ENCODE measurements at regions not wholly inside any gene's neighbourhood (a gene's known extent, or its start where the extent isn't known, plus 50 kb on each side); places are given as distances from the start of the nearest gene placed in this dataset.

DNA sequence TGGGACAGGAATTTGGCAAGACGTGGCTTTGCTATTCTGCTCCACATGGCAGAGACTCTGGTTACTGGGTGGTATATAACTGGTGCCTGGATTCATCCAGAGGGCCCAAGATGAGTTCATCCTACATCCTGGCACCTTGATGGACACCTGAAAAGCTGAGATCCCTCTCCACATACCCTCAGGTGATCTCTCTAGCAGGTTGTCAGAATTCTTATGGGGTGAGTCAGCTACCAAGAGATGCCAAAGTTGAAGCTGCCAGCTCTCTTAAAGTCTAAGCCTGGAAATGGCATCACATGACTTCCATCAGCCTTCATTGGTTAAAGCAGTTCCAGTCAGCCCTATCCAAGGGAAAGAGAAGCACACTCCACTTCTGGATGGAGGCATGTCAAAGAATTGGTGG lies 300.7 kb upstream of the SEL1L start:
- WGBS, 2 donors = 73 to 88% methylated on average over 1 of the region's 1 CpG
- Histone ChIP-seq H3K9me3 (no peaks in the 10 kb centered on the region), H3K27ac (no peak overlapping the region), H3K4me1 (no peaks in the 10 kb centered on the region), H3K27me3 (no peaks in the 10 kb centered on the region), H3K4me3 (replicated peaks in 1 of 3) (no peak overlapping the region), H3K36me3 (no peaks in the 10 kb centered on the region)
- TF ChIP-seq, protein P1, sequence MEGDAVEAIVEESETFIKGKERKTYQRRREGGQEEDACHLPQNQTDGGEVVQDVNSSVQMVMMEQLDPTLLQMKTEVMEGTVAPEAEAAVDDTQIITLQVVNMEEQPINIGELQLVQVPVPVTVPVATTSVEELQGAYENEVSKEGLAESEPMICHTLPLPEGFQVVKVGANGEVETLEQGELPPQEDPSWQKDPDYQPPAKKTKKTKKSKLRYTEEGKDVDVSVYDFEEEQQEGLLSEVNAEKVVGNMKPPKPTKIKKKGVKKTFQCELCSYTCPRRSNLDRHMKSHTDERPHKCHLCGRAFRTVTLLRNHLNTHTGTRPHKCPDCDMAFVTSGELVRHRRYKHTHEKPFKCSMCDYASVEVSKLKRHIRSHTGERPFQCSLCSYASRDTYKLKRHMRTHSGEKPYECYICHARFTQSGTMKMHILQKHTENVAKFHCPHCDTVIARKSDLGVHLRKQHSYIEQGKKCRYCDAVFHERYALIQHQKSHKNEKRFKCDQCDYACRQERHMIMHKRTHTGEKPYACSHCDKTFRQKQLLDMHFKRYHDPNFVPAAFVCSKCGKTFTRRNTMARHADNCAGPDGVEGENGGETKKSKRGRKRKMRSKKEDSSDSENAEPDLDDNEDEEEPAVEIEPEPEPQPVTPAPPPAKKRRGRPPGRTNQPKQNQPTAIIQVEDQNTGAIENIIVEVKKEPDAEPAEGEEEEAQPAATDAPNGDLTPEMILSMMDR (IDR thresholded peaks at IDR 0.05) = no peak
- TF ChIP-seq POLR2A (IDR thresholded peaks at IDR 0.05) = no peak
- intact Hi-C loops (cut with DNase I) = no loop called here
- DNase-seq = peak; percentile 4 to 25

GRCh38 chr14:81837304-81837703 lies 303.7 kb upstream of the SEL1L start:
- H3K4me1 ChIP-seq = peaks cover 0 to 6% of the 10 kb centered on the region in 2 donors
- WGBS, 2 donors = 89 to 92% methylated on average over 4 of the region's 4 CpGs

GRCh38 chr14:81839056-81839455 lies 305.4 kb upstream of the SEL1L start:
- H3K27me3 ChIP-seq = no peaks in the 10 kb centered on the region
- intact Hi-C loops (cut with DNase I) = no loop called here
- no peak for DNase-seq
- H3K9me3 ChIP-seq = no peaks in the 10 kb centered on the region
- no peak overlapping the region for H3K27ac ChIP-seq
- no peak overlapping the region for H3K4me3 ChIP-seq (replicated peaks in 1 of 3)
- TF ChIP-seq, protein P1 (IDR thresholded peaks at IDR 0.05) = no peak
- no peak for TF ChIP-seq POLR2A (IDR thresholded peaks at IDR 0.05)
- WGBS, 2 donors = 52 to 54% methylated on average over 2 of the region's 2 CpGs
- no peaks in the 10 kb centered on the region for H3K36me3 ChIP-seq
- H3K4me1 ChIP-seq = peaks cover 0 to 6% of the 10 kb centered on the region in 2 donors

More at GRCh38 chr14:81837304-81837703, 303.7 kb upstream of the SEL1L start:
- no peak for DNase-seq
- Histone ChIP-seq H3K27me3 (no peaks in the 10 kb centered on the region), H3K9me3 (no peaks in the 10 kb centered on the region), H3K4me3 (replicated peaks in 1 of 3) (no peak overlapping the region), H3K27ac (no peak overlapping the region), H3K36me3 (no peaks in the 10 kb centered on the region)
- intact Hi-C loops (cut with DNase I) = no loop called here
- TF ChIP-seq, protein P1 (IDR thresholded peaks at IDR 0.05) = no peak
- no peak for TF ChIP-seq POLR2A (IDR thresholded peaks at IDR 0.05)

- Histone ChIP-seq H3K9me3 (no peaks in the 10 kb centered on the region), H3K4me1 (peaks cover 0 to 6% of the 10 kb centered on the region in 2 donors), H3K27me3 (no peaks in the 10 kb centered on the region), H3K36me3 (no peaks in the 10 kb centered on the region), H3K27ac (no peak overlapping the region), H3K4me3 (replicated peaks in 1 of 3) (no peak overlapping the region)
- TF ChIP-seq, protein P1 (IDR thresholded peaks at IDR 0.05) = no peak
- TF ChIP-seq POLR2A (IDR thresholded peaks at IDR 0.05) = no peak
- no peak for DNase-seq
- intact Hi-C loops (cut with DNase I) = no loop called here
- 86 to 96% methylated on average over 5 of the region's 5 CpGs for WGBS, 2 donors
Measured at GRCh38 chr14:81841346-81841745, 307.7 kb upstream of the SEL1L start.

GRCh38 chr14:81849714-81850113 lies 316.1 kb upstream of the SEL1L start:
- H3K27me3 ChIP-seq = no peaks in the 10 kb centered on the region
- no peaks in the 10 kb centered on the region for H3K36me3 ChIP-seq
- intact Hi-C loops (cut with DNase I) = no loop called here
- DNase-seq = no peak
- no peak overlapping the region for H3K27ac ChIP-seq
- 65 to 83% methylated on average over 3 of the region's 3 CpGs for WGBS, 2 donors
- no peaks in the 10 kb centered on the region for H3K4me1 ChIP-seq
- no peak for TF ChIP-seq POLR2A (IDR thresholded peaks at IDR 0.05)
- TF ChIP-seq, protein P1 (IDR thresholded peaks at IDR 0.05) = no peak
- no peaks in the 10 kb centered on the region for H3K9me3 ChIP-seq
- H3K4me3 ChIP-seq (replicated peaks in 1 of 3) = no peak overlapping the region
